ENCODE measurements at regions not wholly inside any gene's neighbourhood (a gene's known extent, or its start where the extent isn't known, plus 50 kb on each side); places are given as distances from the start of the nearest gene placed in this dataset.

DNA sequence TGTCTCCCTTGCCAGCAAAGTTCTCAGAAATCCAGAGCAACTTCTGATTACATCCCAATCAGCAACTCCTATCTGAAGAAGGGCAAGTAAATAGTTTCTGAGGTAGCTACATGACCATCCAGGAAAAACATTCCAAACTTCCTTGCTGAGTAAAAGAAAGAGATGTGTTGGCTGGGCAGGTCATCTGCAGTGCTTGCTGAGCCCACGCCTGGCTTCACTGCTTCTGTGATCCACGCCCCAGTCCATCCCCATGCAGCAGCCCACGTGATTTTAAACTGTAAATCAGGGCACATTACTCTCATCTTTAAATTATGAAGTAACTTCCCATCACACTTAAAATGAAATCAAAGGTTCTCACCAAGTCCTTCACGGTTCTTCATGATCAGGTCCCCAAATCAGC, 603.6 kb downstream of the QKI start:
- no peak overlapping the region for H3K4me3 ChIP-seq (ENCODE audit: low read length)
- peaks cover 0 to 11% of the 10 kb centered on the region in 2 experiments for H3K9me3 ChIP-seq (ENCODE audit: control insufficient read depth in 1 of 2, insufficient read depth in 1 of 2, low read length in 2 of 2)
- H3K36me3 ChIP-seq (ENCODE audit: insufficient read depth, low read length): no peaks in the 10 kb centered on the region
- no peak overlapping the region for H3K27ac ChIP-seq (ENCODE audit: low read depth in 1 of 2, low read length in 2 of 2)
- no peak overlapping the region for H3K27ac Mint-ChIP-seq
- H3K27me3 Mint-ChIP-seq: no peaks in the 10 kb centered on the region
- no peaks in the 10 kb centered on the region for H3K4me1 Mint-ChIP-seq (ENCODE audit: low read depth)
- no peaks in the 10 kb centered on the region for H3K4me1 ChIP-seq (ENCODE audit: insufficient read depth, low read length)
- ATAC-seq (ENCODE audit: poor library complexity): no peak
- intact Hi-C loops (cut with DNase I, micrococcal nuclease): no loop called here
- POLR2A ChIA-PET: no interaction called here
- no peak overlapping the region for H3K4me3 Mint-ChIP-seq
- CTCF ChIA-PET: no interaction called here
- H3K27me3 ChIP-seq (ENCODE audit: control insufficient read depth in 1 of 2, insufficient read depth in 2 of 2, low read length in 2 of 2): no peaks in the 10 kb centered on the region
- DNase-seq: no peak
- TF ChIP-seq, protein P1, sequence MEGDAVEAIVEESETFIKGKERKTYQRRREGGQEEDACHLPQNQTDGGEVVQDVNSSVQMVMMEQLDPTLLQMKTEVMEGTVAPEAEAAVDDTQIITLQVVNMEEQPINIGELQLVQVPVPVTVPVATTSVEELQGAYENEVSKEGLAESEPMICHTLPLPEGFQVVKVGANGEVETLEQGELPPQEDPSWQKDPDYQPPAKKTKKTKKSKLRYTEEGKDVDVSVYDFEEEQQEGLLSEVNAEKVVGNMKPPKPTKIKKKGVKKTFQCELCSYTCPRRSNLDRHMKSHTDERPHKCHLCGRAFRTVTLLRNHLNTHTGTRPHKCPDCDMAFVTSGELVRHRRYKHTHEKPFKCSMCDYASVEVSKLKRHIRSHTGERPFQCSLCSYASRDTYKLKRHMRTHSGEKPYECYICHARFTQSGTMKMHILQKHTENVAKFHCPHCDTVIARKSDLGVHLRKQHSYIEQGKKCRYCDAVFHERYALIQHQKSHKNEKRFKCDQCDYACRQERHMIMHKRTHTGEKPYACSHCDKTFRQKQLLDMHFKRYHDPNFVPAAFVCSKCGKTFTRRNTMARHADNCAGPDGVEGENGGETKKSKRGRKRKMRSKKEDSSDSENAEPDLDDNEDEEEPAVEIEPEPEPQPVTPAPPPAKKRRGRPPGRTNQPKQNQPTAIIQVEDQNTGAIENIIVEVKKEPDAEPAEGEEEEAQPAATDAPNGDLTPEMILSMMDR (IDR thresholded peaks at IDR 0.05): no peak
- no peaks in the 10 kb centered on the region for H3K36me3 Mint-ChIP-seq (ENCODE audit: low read depth)
- peaks cover 3% of the 10 kb centered on the region for H3K9me3 Mint-ChIP-seq

DNA sequence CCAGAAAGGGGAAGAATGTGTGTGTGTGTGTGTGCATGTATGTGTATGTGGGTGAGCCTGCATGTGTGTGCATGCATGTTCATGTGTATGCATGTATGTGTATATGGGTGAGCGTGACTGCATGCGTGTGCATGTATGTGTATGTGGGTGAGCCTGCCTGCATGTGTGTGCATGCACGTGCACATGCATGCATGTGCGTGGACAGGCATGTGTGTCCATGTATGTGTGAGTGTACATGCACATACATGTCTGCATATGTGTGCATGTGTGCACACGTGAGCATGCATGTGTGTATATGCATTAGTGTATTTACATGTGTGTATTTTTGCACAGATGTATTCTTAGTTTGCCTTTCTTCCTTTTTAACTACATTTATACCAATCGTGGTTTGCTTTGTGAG, 601.5 kb downstream of the QKI start:
- Histone ChIP-seq H3K4me3 (ENCODE audit: low read length) (no peak overlapping the region), H3K4me1 (ENCODE audit: insufficient read depth, low read length) (no peaks in the 10 kb centered on the region), H3K9me3 (ENCODE audit: control insufficient read depth in 1 of 2, insufficient read depth in 1 of 2, low read length in 2 of 2) (peaks cover 0 to 11% of the 10 kb centered on the region in 2 experiments), H3K36me3 (ENCODE audit: insufficient read depth, low read length) (no peaks in the 10 kb centered on the region), H3K27me3 (ENCODE audit: control insufficient read depth in 1 of 2, insufficient read depth in 2 of 2, low read length in 2 of 2) (no peaks in the 10 kb centered on the region), H3K27ac (ENCODE audit: low read depth in 1 of 2, low read length in 2 of 2) (no peak overlapping the region)
- no peak overlapping the region for H3K4me3 Mint-ChIP-seq
- H3K36me3 Mint-ChIP-seq (ENCODE audit: low read depth): no peaks in the 10 kb centered on the region
- no peaks in the 10 kb centered on the region for H3K27me3 Mint-ChIP-seq
- CTCF ChIA-PET: no interaction called here
- ATAC-seq (ENCODE audit: poor library complexity): no peak
- intact Hi-C loops (cut with DNase I, micrococcal nuclease): no loop called here
- H3K4me1 Mint-ChIP-seq (ENCODE audit: low read depth): no peaks in the 10 kb centered on the region
- peaks cover 1% of the 10 kb centered on the region for H3K9me3 Mint-ChIP-seq
- POLR2A ChIA-PET: no interaction called here
- TF ChIP-seq, protein P1 (IDR thresholded peaks at IDR 0.05): no peak
- no peak overlapping the region for H3K27ac Mint-ChIP-seq
- no peak for DNase-seq

DNA sequence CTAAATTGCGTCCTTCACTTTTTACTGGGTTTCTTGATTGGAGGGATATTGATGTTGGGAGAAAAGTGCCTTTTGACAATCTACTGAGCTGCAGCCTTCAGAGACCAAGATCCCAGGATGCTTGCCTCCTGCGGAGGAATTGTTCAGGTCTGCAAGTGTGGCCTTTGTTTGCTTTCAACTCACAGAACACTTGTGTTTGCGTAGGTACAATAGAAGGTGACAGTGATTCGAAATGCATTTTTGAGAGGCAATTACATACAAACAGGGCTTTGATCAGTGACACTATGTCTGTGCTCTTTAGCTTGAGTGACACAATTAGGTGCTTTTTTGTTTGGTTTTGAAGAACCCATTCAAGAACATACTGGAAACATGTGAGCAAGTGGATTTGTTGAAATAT, 600.6 kb downstream of the QKI start:
- H3K4me1 ChIP-seq (ENCODE audit: insufficient read depth, low read length): no peaks in the 10 kb centered on the region
- H3K36me3 ChIP-seq (ENCODE audit: insufficient read depth, low read length): no peaks in the 10 kb centered on the region
- no peak overlapping the region for H3K27ac Mint-ChIP-seq
- H3K27me3 Mint-ChIP-seq: no peaks in the 10 kb centered on the region
- no peak overlapping the region for H3K4me3 Mint-ChIP-seq
- no peak for ATAC-seq (ENCODE audit: poor library complexity)
- intact Hi-C loops (cut with DNase I, micrococcal nuclease): no loop called here
- H3K4me3 ChIP-seq (ENCODE audit: low read length): no peak overlapping the region
- H3K27me3 ChIP-seq (ENCODE audit: control insufficient read depth in 1 of 2, insufficient read depth in 2 of 2, low read length in 2 of 2): no peaks in the 10 kb centered on the region
- H3K9me3 ChIP-seq (ENCODE audit: control insufficient read depth in 1 of 2, insufficient read depth in 1 of 2, low read length in 2 of 2): peaks cover 0 to 5% of the 10 kb centered on the region in 2 experiments
- ChIA-PET CTCF (no interaction called here), POLR2A (no interaction called here)
- TF ChIP-seq, protein P1 (IDR thresholded peaks at IDR 0.05): no peak
- no peaks in the 10 kb centered on the region for H3K9me3 Mint-ChIP-seq
- H3K36me3 Mint-ChIP-seq (ENCODE audit: low read depth): no peaks in the 10 kb centered on the region
- H3K4me1 Mint-ChIP-seq (ENCODE audit: low read depth): no peaks in the 10 kb centered on the region
- DNase-seq: no peak
- no peak overlapping the region for H3K27ac ChIP-seq (ENCODE audit: low read depth in 1 of 2, low read length in 2 of 2)

Data from CD4-positive, alpha-beta T cell (primary cell).